ENCODE measurements at regions not wholly inside any gene's neighbourhood (a gene's known extent, or its start where the extent isn't known, plus 50 kb on each side); places are given as distances from the start of the nearest gene placed in this dataset.

GRCh38 chr13:57558051-57558467 is 73.5 kb upstream of the PCDH17 start:
- peak; percentile 60 to 62 for TF ChIP-seq CTCF (conservative IDR thresholded peaks at IDR 0.05; ENCODE audit: low read depth in 2 of 2)
- TF ChIP-seq, protein P1, sequence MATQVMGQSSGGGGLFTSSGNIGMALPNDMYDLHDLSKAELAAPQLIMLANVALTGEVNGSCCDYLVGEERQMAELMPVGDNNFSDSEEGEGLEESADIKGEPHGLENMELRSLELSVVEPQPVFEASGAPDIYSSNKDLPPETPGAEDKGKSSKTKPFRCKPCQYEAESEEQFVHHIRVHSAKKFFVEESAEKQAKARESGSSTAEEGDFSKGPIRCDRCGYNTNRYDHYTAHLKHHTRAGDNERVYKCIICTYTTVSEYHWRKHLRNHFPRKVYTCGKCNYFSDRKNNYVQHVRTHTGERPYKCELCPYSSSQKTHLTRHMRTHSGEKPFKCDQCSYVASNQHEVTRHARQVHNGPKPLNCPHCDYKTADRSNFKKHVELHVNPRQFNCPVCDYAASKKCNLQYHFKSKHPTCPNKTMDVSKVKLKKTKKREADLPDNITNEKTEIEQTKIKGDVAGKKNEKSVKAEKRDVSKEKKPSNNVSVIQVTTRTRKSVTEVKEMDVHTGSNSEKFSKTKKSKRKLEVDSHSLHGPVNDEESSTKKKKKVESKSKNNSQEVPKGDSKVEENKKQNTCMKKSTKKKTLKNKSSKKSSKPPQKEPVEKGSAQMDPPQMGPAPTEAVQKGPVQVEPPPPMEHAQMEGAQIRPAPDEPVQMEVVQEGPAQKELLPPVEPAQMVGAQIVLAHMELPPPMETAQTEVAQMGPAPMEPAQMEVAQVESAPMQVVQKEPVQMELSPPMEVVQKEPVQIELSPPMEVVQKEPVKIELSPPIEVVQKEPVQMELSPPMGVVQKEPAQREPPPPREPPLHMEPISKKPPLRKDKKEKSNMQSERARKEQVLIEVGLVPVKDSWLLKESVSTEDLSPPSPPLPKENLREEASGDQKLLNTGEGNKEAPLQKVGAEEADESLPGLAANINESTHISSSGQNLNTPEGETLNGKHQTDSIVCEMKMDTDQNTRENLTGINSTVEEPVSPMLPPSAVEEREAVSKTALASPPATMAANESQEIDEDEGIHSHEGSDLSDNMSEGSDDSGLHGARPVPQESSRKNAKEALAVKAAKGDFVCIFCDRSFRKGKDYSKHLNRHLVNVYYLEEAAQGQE (IDR thresholded peaks at IDR 0.05; ENCODE audit: unreplicated experiment): no peak
- TF ChIP-seq EZH2 (IDR thresholded peaks at IDR 0.05; ENCODE audit: low read depth, unreplicated experiment): no peak
- no peak for TF ChIP-seq POLR2AphosphoS5 (IDR thresholded peaks at IDR 0.05; ENCODE audit: low read depth)
- TF ChIP-seq EZH2phosphoT487 (IDR thresholded peaks at IDR 0.05; ENCODE audit: unreplicated experiment): no peak
- TF ChIP-seq CREB1 (CRISPR knock-in tag; IDR thresholded peaks at IDR 0.05; ENCODE audit: low read depth): no peak
- no peak for TF ChIP-seq JUNB (IDR thresholded peaks at IDR 0.05; ENCODE audit: unreplicated experiment)
- TF ChIP-seq ZNF114 (CRISPR knock-in tag; IDR thresholded peaks at IDR 0.05): no peak
- TF ChIP-seq, protein P2, sequence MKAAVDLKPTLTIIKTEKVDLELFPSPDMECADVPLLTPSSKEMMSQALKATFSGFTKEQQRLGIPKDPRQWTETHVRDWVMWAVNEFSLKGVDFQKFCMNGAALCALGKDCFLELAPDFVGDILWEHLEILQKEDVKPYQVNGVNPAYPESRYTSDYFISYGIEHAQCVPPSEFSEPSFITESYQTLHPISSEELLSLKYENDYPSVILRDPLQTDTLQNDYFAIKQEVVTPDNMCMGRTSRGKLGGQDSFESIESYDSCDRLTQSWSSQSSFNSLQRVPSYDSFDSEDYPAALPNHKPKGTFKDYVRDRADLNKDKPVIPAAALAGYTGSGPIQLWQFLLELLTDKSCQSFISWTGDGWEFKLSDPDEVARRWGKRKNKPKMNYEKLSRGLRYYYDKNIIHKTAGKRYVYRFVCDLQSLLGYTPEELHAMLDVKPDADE (IDR thresholded peaks at IDR 0.05): no peak

Measured in GM23338 (cell line).